Skeletal muscle satellite cell (primary cell): ENCODE measurements at regions not wholly inside any gene's neighbourhood (a gene's known extent, or its start where the extent isn't known, plus 50 kb on each side); places are given as distances from the start of the nearest gene placed in this dataset.
"Not testable (repeated sequence)": the region's sequence is repeated elsewhere in the genome, so short reads cannot be mapped to it uniquely, and the experiment has no call there.

Experiments
- H3K27me3 ChIP-seq: 2 replicates; pipeline ENCODE4 v1.7.0; 2013; ENCODE audit warnings: low read length; ENCODE audit not compliant: control insufficient read depth, insufficient read depth
- H3K36me3 ChIP-seq: 2 replicates; pipeline ENCODE4 v1.7.0; 2013; ENCODE audit warnings: mild to moderate bottlenecking, control low read depth, low read length; ENCODE audit not compliant: insufficient read depth
- H3K4me1 ChIP-seq: 2 replicates; pipeline ENCODE4 v1.7.0; 2013; ENCODE audit warnings: low read length; ENCODE audit not compliant: control insufficient read depth, insufficient read depth
- H3K4me2 ChIP-seq: 2 replicates; pipeline ENCODE4 v1.7.0; 2013; ENCODE audit warnings: mild to moderate bottlenecking, low read length
- H3K4me3 ChIP-seq: 2 replicates; pipeline ENCODE4 v1.7.0; 2013; ENCODE audit warnings: low read length
- H3K9ac ChIP-seq: 2 replicates; pipeline ENCODE4 v1.7.0; 2013; ENCODE audit warnings: mild to moderate bottlenecking, low read depth, low read length, moderate library complexity
- H3K9me3 ChIP-seq: replicated peaks from 2 replicates; pipeline ENCODE4 v1.7.0; 2013; ENCODE audit warnings: mild to moderate bottlenecking, control low read depth, low read length

GRCh38 chr1:79488572-79489121 is 482.1 kb upstream of the ADGRL4 start:
- not testable (repeated sequence) for H3K9ac ChIP-seq, H3K36me3 ChIP-seq, H3K9me3 ChIP-seq, H3K4me3 ChIP-seq, H3K27me3 ChIP-seq, H3K4me2 ChIP-seq, H3K4me1 ChIP-seq

DNA sequence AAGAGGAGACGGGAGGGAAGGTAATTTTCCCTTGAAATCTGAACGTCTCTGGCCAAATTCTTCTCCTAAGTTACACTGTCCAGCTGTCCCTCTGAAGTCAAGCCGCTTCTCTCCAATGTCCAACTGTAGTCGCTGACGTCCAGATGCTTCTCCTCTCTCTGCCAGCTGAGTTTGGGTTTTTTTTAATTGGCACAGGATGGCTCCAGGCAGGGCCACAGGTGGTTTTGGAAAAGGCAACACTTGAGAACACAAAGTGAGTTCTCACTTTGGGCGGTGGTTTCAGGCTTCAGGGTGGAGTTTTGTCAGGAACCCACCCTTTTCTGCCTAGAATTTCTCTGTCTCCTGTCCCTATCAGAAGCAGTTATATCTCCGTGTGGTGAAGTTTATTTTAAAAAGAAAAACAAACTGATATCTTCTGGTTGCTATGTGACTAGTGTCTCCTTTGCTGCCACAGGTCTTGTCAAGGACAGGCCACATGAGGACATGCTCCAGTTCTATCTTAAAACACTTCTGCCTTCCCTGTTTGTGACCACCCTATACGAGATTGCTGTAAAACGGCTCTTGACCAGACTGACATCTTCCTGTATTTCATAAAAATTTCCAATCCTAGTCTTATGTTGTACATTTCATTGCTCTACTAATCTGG is 472.3 kb upstream of the ADGRL4 start:
- H3K9ac ChIP-seq, result no peak overlapping the region
- H3K4me1 ChIP-seq, result no peaks in the 10 kb centered on the region
- no peak overlapping the region for H3K4me3 ChIP-seq
- H3K36me3 ChIP-seq, result no peaks in the 10 kb centered on the region
- no peaks in the 10 kb centered on the region for H3K9me3 ChIP-seq
- H3K27me3 ChIP-seq, result no peaks in the 10 kb centered on the region
- H3K4me2 ChIP-seq, result no peak overlapping the region

DNA sequence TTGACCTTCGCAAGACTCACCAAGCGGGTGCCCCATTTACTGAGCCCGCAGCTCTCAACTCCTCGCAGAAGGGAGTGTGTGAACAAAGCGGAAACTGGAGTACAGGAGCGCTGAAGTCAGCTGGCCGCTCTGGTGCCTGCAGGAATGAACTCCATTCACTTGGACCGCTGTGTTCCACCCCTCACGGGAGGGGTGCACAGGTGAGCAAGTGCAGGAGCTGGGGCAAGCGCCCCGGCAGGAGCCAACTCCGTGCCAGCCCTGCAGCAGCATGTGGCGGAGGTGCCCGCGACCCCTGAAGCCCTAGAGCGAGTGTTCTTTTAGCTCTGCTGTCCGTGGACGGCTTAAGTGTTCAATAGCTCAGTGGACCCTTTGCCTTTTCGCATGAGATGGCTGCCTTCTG is 471.6 kb upstream of the ADGRL4 start:
- Histone ChIP-seq H3K27me3 (no peaks in the 10 kb centered on the region), H3K4me3 (no peak overlapping the region), H3K9ac (no peak overlapping the region)

DNA sequence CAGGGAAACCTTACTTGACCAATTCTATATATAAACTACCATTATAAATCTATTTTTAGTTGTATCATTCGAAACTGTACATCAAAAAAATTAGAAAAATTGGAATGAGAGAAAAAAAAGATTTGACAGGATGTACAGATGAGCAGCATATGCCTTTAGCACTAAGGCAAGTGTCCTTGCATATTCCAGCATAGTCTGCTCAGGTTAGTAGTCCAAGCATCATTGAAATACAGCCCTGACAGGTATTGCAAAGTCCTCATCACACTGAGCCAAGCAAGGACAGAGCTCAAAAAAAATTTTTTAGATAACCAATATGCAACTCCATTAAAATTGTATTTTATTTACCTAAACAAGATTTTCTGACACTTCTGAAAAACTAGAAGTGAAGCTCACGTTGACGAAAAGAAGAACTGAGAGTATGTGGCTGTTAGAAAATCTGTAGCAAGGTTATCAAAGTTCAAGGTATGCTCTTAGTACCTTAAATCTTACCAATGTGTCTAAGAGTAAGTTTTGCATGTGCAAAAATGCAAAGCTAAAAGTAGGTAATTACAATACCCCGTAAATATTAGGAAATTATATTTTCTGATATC is 465.6 kb upstream of the ADGRL4 start:
- H3K36me3 ChIP-seq, result no peaks in the 10 kb centered on the region
- no peak overlapping the region for H3K4me3 ChIP-seq
- H3K4me1 ChIP-seq, result no peaks in the 10 kb centered on the region
- H3K9me3 ChIP-seq, result no peaks in the 10 kb centered on the region
- H3K9ac ChIP-seq, result no peak overlapping the region
- no peaks in the 10 kb centered on the region for H3K27me3 ChIP-seq
- no peak overlapping the region for H3K4me2 ChIP-seq

More for the DNA sequence above, 471.6 kb upstream of the ADGRL4 start:
- Histone ChIP-seq H3K4me1 (no peaks in the 10 kb centered on the region), H3K9me3 (no peaks in the 10 kb centered on the region), H3K4me2 (no peak overlapping the region), H3K36me3 (no peaks in the 10 kb centered on the region)

GRCh38 chr1:79469139-79469538 is 462.6 kb upstream of the ADGRL4 start:
- no peak overlapping the region for H3K4me3 ChIP-seq

GRCh38 chr1:79460773-79461436 is 454.4 kb upstream of the ADGRL4 start:
- Histone ChIP-seq H3K9me3 (no peaks in the 10 kb centered on the region), H3K36me3 (no peaks in the 10 kb centered on the region), H3K9ac (no peak overlapping the region), H3K4me2 (no peak overlapping the region), H3K27me3 (no peaks in the 10 kb centered on the region), H3K4me1 (no peaks in the 10 kb centered on the region), H3K4me3 (no peak overlapping the region)

More at GRCh38 chr1:79469139-79469538, 462.6 kb upstream of the ADGRL4 start:
- no peak overlapping the region for H3K4me2 ChIP-seq
- no peaks in the 10 kb centered on the region for H3K9me3 ChIP-seq
- H3K9ac ChIP-seq, result no peak overlapping the region
- no peaks in the 10 kb centered on the region for H3K36me3 ChIP-seq
- H3K4me1 ChIP-seq, result no peaks in the 10 kb centered on the region
- H3K27me3 ChIP-seq, result no peaks in the 10 kb centered on the region

DNA sequence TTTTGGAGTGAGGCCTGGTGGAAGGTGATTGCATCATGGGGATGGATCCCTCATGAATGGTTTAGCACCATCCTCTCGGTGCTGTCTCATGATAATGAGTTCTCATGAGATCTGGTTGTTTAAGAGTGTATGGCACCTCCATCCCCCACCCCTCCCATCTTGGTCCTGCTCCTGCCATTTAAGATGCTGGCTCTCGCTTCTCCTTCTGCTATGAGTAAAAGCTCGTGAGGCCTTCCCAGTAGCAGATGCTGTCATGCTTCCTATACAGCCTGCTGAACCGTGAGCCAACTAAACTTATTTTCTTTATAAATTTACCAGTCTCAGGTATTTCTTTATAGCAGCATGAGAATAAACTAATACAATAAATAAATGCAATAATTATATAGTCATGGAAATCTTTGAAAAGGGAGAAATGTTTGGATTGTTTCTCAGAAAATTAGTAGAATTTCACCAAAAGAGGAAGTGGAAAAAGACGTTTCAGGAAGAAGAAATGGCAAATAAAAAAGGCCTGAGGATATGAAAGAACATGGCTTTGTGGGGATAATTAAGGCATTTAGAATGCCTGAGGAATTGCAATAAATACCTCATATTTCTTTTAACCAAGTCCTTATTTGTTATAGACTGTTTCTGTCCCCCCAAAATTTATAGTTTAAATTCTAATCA is 451.2 kb upstream of the ADGRL4 start:
- Histone ChIP-seq H3K4me1 (no peaks in the 10 kb centered on the region), H3K4me2 (no peak overlapping the region), H3K4me3 (no peak overlapping the region), H3K27me3 (no peaks in the 10 kb centered on the region), H3K9ac (no peak overlapping the region), H3K36me3 (no peaks in the 10 kb centered on the region), H3K9me3 (no peaks in the 10 kb centered on the region)

- H3K4me2 ChIP-seq, result no peak overlapping the region
- no peaks in the 10 kb centered on the region for H3K4me1 ChIP-seq
- no peak overlapping the region for H3K4me3 ChIP-seq
- H3K36me3 ChIP-seq, result no peaks in the 10 kb centered on the region
- no peaks in the 10 kb centered on the region for H3K27me3 ChIP-seq
- no peak overlapping the region for H3K9ac ChIP-seq
- H3K9me3 ChIP-seq, result no peaks in the 10 kb centered on the region
These were observed 441.9 kb upstream of the ADGRL4 start for GRCh38 chr1:79448426-79448825.

- Histone ChIP-seq H3K4me3 (no peak overlapping the region), H3K4me2 (no peak overlapping the region), H3K27me3 (no peaks in the 10 kb centered on the region), H3K9ac (no peak overlapping the region), H3K4me1 (no peaks in the 10 kb centered on the region), H3K9me3 (no peaks in the 10 kb centered on the region), H3K36me3 (no peaks in the 10 kb centered on the region)
These were observed 434.7 kb upstream of the ADGRL4 start for GRCh38 chr1:79441238-79441637.

DNA sequence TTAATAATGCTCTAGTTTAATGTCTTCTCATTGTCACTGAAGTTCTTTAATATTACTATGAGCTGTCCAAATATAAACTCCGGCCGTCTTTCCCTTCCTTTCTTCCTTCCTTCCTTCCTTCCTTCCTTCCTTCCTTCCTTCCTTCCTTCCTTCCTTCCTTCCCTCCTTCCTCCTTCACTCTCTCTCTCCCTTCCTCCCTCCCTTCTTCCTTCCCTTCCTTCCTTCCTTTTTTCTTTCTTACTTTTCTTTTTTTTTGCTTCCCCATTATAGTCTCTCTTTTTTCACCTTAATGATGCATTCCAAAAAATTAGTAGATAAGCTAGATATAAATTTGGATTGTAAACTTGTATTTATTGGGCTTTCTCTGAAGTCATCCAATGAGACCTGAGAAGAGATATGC is 431.0 kb upstream of the ADGRL4 start:
- Histone ChIP-seq H3K9me3 (no peaks in the 10 kb centered on the region), H3K4me3 (no peak overlapping the region)

GRCh38 chr1:79431340-79431739 is 424.8 kb upstream of the ADGRL4 start:
- Histone ChIP-seq H3K4me3 (no peak overlapping the region), H3K9ac (no peak overlapping the region)

More for the DNA sequence above, 431.0 kb upstream of the ADGRL4 start:
- Histone ChIP-seq H3K27me3 (no peaks in the 10 kb centered on the region), H3K36me3 (no peaks in the 10 kb centered on the region), H3K4me2 (no peak overlapping the region), H3K4me1 (no peaks in the 10 kb centered on the region), H3K9ac (no peak overlapping the region)

More at GRCh38 chr1:79431340-79431739, 424.8 kb upstream of the ADGRL4 start:
- no peaks in the 10 kb centered on the region for H3K36me3 ChIP-seq
- H3K9me3 ChIP-seq, result no peaks in the 10 kb centered on the region
- H3K4me1 ChIP-seq, result no peaks in the 10 kb centered on the region
- H3K27me3 ChIP-seq, result no peaks in the 10 kb centered on the region
- H3K4me2 ChIP-seq, result no peak overlapping the region
